HEK293 (cell line): ENCODE measurements at regions not wholly inside any gene's neighbourhood (a gene's known extent, or its start where the extent isn't known, plus 50 kb on each side); places are given as distances from the start of the nearest gene placed in this dataset.

Experiments
- CTCF ChIA-PET: fragments of 350-600 bp; formaldehyde crosslinking; extraction: SDS; loops from one replicate; lab custom pipeline; 2021; ENCODE audit warnings: antibody characterized with exemption; lab: Yijun Ruan, JAX
- POLR2A ChIA-PET: fragments of 300-600 bp; formaldehyde crosslinking; extraction: SDS; loops from one replicate; lab custom pipeline; 2020; ENCODE audit warnings: antibody characterized with exemption, inconsistent platforms; lab: Yijun Ruan, JAX
- H3K27ac ChIP-seq: fragments of 200-500 bp; sonication (Bioruptor generic); 2 replicates; pipeline ENCODE4 v1.5.1; 2014; ENCODE audit warnings: low read depth, low read length, control low read depth, inconsistent platforms; ENCODE audit errors: extremely low read depth
- H3K36me3 ChIP-seq, 2 experiments: fragments of 200-500 bp in 1 of 2; sonication (Bioruptor generic) in 1 of 2; 1 replicate in 1 of 2; 2 replicates in 1 of 2; pipeline ENCODE4 v1.5.1; 2014 to 2017; ENCODE audit warnings: inconsistent platforms in 2 of 2, low read length in 2 of 2; ENCODE audit not compliant: control insufficient read depth in 2 of 2, insufficient read depth in 1 of 2
- H3K4me1 ChIP-seq: fragments of 200-500 bp; sonication (Bioruptor generic); 2 replicates; pipeline ENCODE4 v1.5.1; 2014; ENCODE audit warnings: mild to moderate bottlenecking, low read length, inconsistent platforms; ENCODE audit not compliant: control insufficient read depth, insufficient read depth
- H3K4me3 ChIP-seq: 2 replicates; pipeline ENCODE4 v1.5.1; 2011; ENCODE audit warnings: low read depth, mild to moderate bottlenecking, control low read depth, low read length, moderate library complexity
- H3K9me3 ChIP-seq: fragments of 200-500 bp; sonication (Bioruptor generic); 2 replicates; pipeline ENCODE4 v1.5.1; 2014; ENCODE audit warnings: low read depth, low read length, inconsistent platforms; ENCODE audit not compliant: control insufficient read depth, insufficient read depth
- BCL11A ChIP-seq: fragments of 450-650 bp; formaldehyde crosslinking; IDR thresholded peaks from 2 replicates; pipeline ENCODE4 v1.5.1; 2016; ENCODE audit warnings: low read depth, missing biosample characterization, missing genetic modification characterization
- EGR2 ChIP-seq: fragments of 450-650 bp; formaldehyde crosslinking; IDR thresholded peaks from 2 replicates; pipeline ENCODE4 v1.5.1; 2016; ENCODE audit warnings: low read depth, missing biosample characterization, missing genetic modification characterization
- FEZF1 ChIP-seq: fragments of 450-650 bp; formaldehyde crosslinking; IDR thresholded peaks from 2 replicates; pipeline ENCODE4 v1.5.1; 2016; ENCODE audit warnings: missing biosample characterization, missing genetic modification characterization
- PRDM1 ChIP-seq: fragments of 450-650 bp; formaldehyde crosslinking; IDR thresholded peaks from 2 replicates; pipeline ENCODE4; 2016; ENCODE audit warnings: missing biosample characterization, missing genetic modification characterization
- SP2 ChIP-seq: fragments of 450-650 bp; formaldehyde crosslinking; IDR thresholded peaks from 2 replicates; pipeline ENCODE4 v1.5.1; 2016; ENCODE audit warnings: missing biosample characterization, missing genetic modification characterization
- TCF7L2 ChIP-seq: IDR thresholded peaks from 2 replicates; pipeline ENCODE4 v1.6.1; 2011; ENCODE audit warnings: low read depth, mild to moderate bottlenecking, inconsistent platforms, low read length, moderate library complexity, borderline replicate concordance
- ZBTB21 ChIP-seq: fragments of 450-650 bp; formaldehyde crosslinking; IDR thresholded peaks from 2 replicates; pipeline ENCODE4 v1.5.1; 2017; ENCODE audit warnings: missing biosample characterization, missing genetic modification characterization
- ZBTB48 ChIP-seq: fragments of 450-650 bp; formaldehyde crosslinking; IDR thresholded peaks from 2 replicates; pipeline ENCODE4 v1.5.1; 2016; ENCODE audit warnings: missing biosample characterization, missing genetic modification characterization
- ZEB2 ChIP-seq: fragments of 450-650 bp; formaldehyde crosslinking; IDR thresholded peaks from 2 replicates; pipeline ENCODE4 v1.5.1; 2016; ENCODE audit warnings: missing biosample characterization, missing genetic modification characterization
- ZFP3 ChIP-seq: fragments of 450-650 bp; formaldehyde crosslinking; IDR thresholded peaks from 2 replicates; pipeline ENCODE4 v1.5.1; 2016; ENCODE audit warnings: low read depth, missing biosample characterization, missing genetic modification characterization
- ZFP37 ChIP-seq: fragments of 450-650 bp; formaldehyde crosslinking; IDR thresholded peaks from 2 replicates; pipeline ENCODE4 v1.5.1; 2016; ENCODE audit warnings: missing biosample characterization, missing genetic modification characterization
- ZNF132 ChIP-seq: fragments of 450-650 bp; formaldehyde crosslinking; IDR thresholded peaks from 2 replicates; pipeline ENCODE4 v1.5.1; 2017; ENCODE audit warnings: missing biosample characterization, missing genetic modification characterization, borderline replicate concordance
- ZNF2 ChIP-seq: fragments of 450-650 bp; formaldehyde crosslinking; IDR thresholded peaks from 2 replicates; pipeline ENCODE4 v1.5.1; 2016; ENCODE audit warnings: missing biosample characterization, missing genetic modification characterization
- ZNF335 ChIP-seq: fragments of 450-650 bp; formaldehyde crosslinking; conservative IDR thresholded peaks from 2 replicates; pipeline ENCODE4 v1.5.1; 2016; ENCODE audit warnings: missing biosample characterization, missing genetic modification characterization
- ZNF544 ChIP-seq: fragments of 450-650 bp; formaldehyde crosslinking; IDR thresholded peaks from 2 replicates; pipeline ENCODE4 v1.5.0; 2017; ENCODE audit warnings: missing biosample characterization, missing genetic modification characterization
- ZNF600 ChIP-seq: fragments of 450-650 bp; formaldehyde crosslinking; IDR thresholded peaks from 2 replicates; pipeline ENCODE4 v1.5.1; 2016; ENCODE audit warnings: missing biosample characterization, missing genetic modification characterization
- ZNF654 ChIP-seq: fragments of 450-650 bp; formaldehyde crosslinking; IDR thresholded peaks from 2 replicates; pipeline ENCODE4 v1.5.1; 2016; ENCODE audit warnings: low read depth, missing biosample characterization, missing genetic modification characterization
- ZNF660 ChIP-seq: fragments of 450-650 bp; IDR thresholded peaks from 2 replicates; pipeline ENCODE4 v1.5.1; 2018; ENCODE audit warnings: missing biosample characterization, mild to moderate bottlenecking, missing genetic modification characterization
- ZNF76 ChIP-seq: fragments of 450-650 bp; formaldehyde crosslinking; IDR thresholded peaks from 2 replicates; pipeline ENCODE4; 2016; ENCODE audit warnings: low read depth, missing biosample characterization, missing genetic modification characterization, borderline replicate concordance
- TF ChIP-seq, protein P1 (sequence below): fragments of 450-650 bp; formaldehyde crosslinking; IDR thresholded peaks from 2 replicates; pipeline ENCODE4 v1.5.1; 2017; ENCODE audit warnings: missing biosample characterization, mild to moderate bottlenecking, missing genetic modification characterization, moderate library complexity
- TF ChIP-seq, protein P2 (sequence below): fragments of 450-650 bp; formaldehyde crosslinking; IDR thresholded peaks from 2 replicates; pipeline ENCODE4 v1.5.1; 2016; ENCODE audit warnings: missing biosample characterization, missing genetic modification characterization
- TF ChIP-seq, protein P3 (sequence below): fragments of 450-650 bp; formaldehyde crosslinking; IDR thresholded peaks from 2 replicates; pipeline ENCODE4 v1.5.1; 2017; ENCODE audit warnings: missing biosample characterization, missing genetic modification characterization
- TF ChIP-seq, protein P4 (sequence below): fragments of 450-650 bp; formaldehyde crosslinking; IDR thresholded peaks from 2 replicates; pipeline ENCODE4 v1.5.1; 2016; ENCODE audit warnings: missing biosample characterization, missing genetic modification characterization
- TF ChIP-seq, protein P5 (sequence below): fragments of 450-650 bp; formaldehyde crosslinking; IDR thresholded peaks from 2 replicates; pipeline ENCODE4 v1.5.1; 2016; ENCODE audit warnings: missing biosample characterization, missing genetic modification characterization

DNA sequence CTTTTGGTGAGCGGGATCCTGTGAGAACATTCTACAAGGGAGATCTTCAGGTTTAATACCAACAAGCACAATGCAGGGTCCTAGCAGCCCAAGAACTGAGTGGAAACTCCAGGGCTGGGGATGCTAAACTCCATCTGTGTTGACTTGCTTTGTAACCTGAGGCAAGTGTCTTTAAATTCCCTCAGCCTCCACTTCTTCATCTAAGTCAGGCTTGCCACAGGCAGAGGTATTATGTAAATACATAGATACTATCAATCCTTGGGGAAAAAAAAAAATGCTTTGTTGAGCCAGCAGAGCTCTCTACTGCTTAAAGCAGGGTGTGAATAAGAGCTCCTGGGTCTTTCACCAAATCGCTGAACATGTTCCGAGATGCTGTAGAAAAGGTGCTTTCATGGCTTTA is 114.2 kb upstream of the PHACTR1 start (continued):
- TF ChIP-seq, protein P1, sequence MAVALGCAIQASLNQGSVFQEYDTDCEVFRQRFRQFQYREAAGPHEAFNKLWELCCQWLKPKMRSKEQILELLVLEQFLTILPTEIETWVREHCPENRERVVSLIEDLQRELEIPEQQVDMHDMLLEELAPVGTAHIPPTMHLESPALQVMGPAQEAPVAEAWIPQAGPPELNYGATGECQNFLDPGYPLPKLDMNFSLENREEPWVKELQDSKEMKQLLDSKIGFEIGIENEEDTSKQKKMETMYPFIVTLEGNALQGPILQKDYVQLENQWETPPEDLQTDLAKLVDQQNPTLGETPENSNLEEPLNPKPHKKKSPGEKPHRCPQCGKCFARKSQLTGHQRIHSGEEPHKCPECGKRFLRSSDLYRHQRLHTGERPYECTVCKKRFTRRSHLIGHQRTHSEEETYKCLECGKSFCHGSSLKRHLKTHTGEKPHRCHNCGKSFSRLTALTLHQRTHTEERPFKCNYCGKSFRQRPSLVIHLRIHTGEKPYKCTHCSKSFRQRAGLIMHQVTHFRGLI (tag by site-specific recombination) = no peak
- TF ChIP-seq ZFP37 (tag by site-specific recombination) = no peak
- no peak for TF ChIP-seq ZBTB21
- no peak for TF ChIP-seq ZNF132
- TF ChIP-seq ZNF2 (tag by site-specific recombination) = no peak

DNA sequence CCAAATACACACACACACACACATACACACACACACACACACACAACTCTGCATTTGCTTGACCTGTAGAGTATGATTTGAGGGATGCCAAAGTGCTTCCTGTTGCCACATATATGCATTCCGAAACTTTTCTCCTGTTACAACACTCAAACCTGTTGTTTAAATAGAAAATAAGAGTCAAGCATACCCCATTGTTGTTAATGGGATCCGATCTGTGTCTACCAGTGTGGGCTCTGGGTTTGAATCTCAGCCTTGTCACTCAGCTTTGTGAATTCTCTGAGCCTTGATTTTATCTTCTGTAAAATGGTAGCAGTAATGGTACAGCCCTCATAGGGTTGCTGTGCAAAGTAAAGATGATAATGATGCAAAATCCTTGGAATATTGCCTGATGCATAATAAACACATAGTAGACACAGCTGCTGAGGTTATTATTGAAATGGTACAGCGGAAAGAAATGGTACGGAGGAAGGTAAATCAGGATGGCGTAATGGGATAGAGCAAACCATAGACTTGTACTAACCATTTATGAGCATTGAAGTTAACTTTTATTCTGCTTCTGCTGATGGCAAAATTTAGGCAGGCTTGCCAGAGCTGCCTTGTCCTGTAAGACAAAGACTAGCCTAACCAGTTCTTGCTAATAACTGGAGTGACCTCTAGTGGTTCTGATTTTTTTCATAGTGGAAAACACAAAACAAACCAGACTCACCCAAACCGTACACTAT is 113.5 kb upstream of the PHACTR1 start:
- Histone ChIP-seq H3K27ac (no peak overlapping the region), H3K4me3 (no peak overlapping the region), H3K9me3 (no peaks in the 10 kb centered on the region), H3K4me1 (peaks cover 12% of the 10 kb centered on the region), H3K36me3 (no peaks in the 10 kb centered on the region)
- CTCF ChIA-PET = interaction anchor here (0.6 to 6.9 kb wide), 46 partner anchors 9 to 1084 kb away, joined by 3 to 75 read pairs (median 5); partner anchors contain the start of gene EDN1
- POLR2A ChIA-PET = interaction anchor here (1.0 kb wide), 1 partner anchor 313 kb away, joined by 4 read pairs; the partner anchor contains the start of gene EDN1
- TF ChIP-seq ZFP3 (no peak), ZNF654 (peak; percentile 77), ZNF600 (tag by site-specific recombination) (no peak), ZBTB48 (tag by site-specific recombination) (no peak), FEZF1 (tag by site-specific recombination) (no peak), BCL11A (tag by site-specific recombination) (no peak), ZNF76 (tag by site-specific recombination) (no peak), ZNF544 (tag by site-specific recombination) (no peak), TCF7L2 (no peak), SP2 (tag by site-specific recombination) (no peak), EGR2 (no peak), PRDM1 (no peak), ZNF660 (tag by site-specific recombination) (no peak), ZEB2 (no peak), ZNF335 (peak; percentile 54)
- TF ChIP-seq, protein P2, sequence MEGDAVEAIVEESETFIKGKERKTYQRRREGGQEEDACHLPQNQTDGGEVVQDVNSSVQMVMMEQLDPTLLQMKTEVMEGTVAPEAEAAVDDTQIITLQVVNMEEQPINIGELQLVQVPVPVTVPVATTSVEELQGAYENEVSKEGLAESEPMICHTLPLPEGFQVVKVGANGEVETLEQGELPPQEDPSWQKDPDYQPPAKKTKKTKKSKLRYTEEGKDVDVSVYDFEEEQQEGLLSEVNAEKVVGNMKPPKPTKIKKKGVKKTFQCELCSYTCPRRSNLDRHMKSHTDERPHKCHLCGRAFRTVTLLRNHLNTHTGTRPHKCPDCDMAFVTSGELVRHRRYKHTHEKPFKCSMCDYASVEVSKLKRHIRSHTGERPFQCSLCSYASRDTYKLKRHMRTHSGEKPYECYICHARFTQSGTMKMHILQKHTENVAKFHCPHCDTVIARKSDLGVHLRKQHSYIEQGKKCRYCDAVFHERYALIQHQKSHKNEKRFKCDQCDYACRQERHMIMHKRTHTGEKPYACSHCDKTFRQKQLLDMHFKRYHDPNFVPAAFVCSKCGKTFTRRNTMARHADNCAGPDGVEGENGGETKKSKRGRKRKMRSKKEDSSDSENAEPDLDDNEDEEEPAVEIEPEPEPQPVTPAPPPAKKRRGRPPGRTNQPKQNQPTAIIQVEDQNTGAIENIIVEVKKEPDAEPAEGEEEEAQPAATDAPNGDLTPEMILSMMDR (tag by site-specific recombination) = peak; percentile 32; the same call in 1 of the 2 replicates
- TF ChIP-seq, protein P3, sequence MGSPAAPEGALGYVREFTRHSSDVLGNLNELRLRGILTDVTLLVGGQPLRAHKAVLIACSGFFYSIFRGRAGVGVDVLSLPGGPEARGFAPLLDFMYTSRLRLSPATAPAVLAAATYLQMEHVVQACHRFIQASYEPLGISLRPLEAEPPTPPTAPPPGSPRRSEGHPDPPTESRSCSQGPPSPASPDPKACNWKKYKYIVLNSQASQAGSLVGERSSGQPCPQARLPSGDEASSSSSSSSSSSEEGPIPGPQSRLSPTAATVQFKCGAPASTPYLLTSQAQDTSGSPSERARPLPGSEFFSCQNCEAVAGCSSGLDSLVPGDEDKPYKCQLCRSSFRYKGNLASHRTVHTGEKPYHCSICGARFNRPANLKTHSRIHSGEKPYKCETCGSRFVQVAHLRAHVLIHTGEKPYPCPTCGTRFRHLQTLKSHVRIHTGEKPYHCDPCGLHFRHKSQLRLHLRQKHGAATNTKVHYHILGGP = no peak
- TF ChIP-seq, protein P4, sequence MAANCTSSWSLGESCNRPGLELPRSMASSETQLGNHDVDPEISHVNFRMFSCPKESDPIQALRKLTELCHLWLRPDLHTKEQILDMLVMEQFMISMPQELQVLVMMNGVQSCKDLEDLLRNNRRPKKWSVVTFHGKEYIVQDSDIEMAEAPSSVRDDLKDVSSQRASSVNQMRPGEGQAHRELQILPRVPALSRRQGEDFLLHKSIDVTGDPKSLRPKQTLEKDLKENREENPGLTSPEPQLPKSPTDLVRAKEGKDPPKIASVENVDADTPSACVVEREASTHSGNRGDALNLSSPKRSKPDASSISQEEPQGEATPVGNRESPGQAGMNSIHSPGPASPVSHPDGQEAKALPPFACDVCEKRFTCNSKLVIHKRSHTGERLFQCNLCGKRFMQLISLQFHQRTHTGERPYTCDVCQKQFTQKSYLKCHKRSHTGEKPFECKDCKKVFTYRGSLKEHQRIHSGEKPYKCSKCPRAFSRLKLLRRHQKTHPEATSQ = no peak
- TF ChIP-seq, protein P5, sequence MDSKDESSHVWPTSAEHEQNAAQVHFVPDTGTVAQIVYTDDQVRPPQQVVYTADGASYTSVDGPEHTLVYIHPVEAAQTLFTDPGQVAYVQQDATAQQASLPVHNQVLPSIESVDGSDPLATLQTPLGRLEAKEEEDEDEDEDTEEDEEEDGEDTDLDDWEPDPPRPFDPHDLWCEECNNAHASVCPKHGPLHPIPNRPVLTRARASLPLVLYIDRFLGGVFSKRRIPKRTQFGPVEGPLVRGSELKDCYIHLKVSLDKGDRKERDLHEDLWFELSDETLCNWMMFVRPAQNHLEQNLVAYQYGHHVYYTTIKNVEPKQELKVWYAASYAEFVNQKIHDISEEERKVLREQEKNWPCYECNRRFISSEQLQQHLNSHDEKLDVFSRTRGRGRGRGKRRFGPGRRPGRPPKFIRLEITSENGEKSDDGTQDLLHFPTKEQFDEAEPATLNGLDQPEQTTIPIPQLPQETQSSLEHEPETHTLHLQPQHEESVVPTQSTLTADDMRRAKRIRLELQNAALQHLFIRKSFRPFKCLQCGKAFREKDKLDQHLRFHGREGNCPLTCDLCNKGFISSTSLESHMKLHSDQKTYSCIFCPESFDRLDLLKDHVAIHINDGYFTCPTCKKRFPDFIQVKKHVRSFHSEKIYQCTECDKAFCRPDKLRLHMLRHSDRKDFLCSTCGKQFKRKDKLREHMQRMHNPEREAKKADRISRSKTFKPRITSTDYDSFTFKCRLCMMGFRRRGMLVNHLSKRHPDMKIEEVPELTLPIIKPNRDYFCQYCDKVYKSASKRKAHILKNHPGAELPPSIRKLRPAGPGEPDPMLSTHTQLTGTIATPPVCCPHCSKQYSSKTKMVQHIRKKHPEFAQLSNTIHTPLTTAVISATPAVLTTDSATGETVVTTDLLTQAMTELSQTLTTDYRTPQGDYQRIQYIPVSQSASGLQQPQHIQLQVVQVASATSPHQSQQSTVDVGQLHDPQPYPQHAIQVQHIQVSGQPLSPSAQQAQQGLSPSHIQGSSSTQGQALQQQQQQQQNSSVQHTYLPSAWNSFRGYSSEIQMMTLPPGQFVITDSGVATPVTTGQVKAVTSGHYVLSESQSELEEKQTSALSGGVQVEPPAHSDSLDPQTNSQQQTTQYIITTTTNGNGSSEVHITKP = peak; percentile 40
